Spleen (tissue), 7 donors: ENCODE measurements at regions not wholly inside any gene's neighbourhood (a gene's known extent, or its start where the extent isn't known, plus 50 kb on each side); places are given as distances from the start of the nearest gene placed in this dataset.

Experiments used
- CTCF ChIP-seq, 11 experiments: fragments of 200-600 bp in 7 of 11; fragments of 450-650 bp in 4 of 11; sonication (generic) in 4 of 11; IDR thresholded peaks in 8 of 11; conservative IDR thresholded peaks in 3 of 11; 1 replicate in 7 of 11; 2 replicates in 4 of 11; pipeline versions ENCODE4 v1.4.0 to v1.8.0; 2016 to 2021; ENCODE audit warnings: antibody characterized with exemption in 11 of 11, inconsistent platforms in 4 of 11, mild to moderate bottlenecking in 1 of 11
- POLR2A ChIP-seq, 3 donors: fragments of 450-650 bp; IDR thresholded peaks; one replicate each; pipeline ENCODE4 v1.5.1; 2017; ENCODE audit warnings: antibody characterized with exemption in 3 of 3, mild to moderate bottlenecking in 1 of 3
- donor health status: DM: no; HTN: no; CAD: no; lungs with moderate emphysema.
- donor health status: DM: no; HTN: no; CAD: no.
- donor health status: DM: no; HTN: no; CAD: no.

DNA sequence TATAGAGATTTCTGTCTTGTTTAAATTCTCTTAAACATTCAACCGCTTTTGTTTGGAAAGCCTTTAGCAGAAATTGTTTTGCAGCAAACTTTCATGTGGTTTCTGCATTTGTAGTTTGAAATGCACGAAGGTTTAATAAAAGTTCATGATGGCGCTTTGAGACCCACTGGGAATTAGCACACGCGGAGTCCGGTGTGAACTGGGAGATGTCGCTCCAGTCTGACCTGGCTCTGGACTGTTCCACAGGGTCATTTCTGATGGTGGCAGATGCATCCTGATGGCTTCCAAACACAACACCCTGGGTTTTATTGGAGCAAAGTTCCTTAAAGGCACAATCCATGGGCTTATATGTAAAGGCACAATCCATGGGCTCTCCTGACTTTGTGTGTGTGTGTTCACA is 78.1 kb upstream of the MTHFD1L start:
- no peak for TF ChIP-seq CTCF (IDR thresholded peaks at IDR 0.05 in 8 of 11, conservative IDR thresholded peaks at IDR 0.05 in 3 of 11)
- no peak for TF ChIP-seq POLR2A (IDR thresholded peaks at IDR 0.05)
